NCI-H2196 (cell line): ENCODE measurements at regions not wholly inside any gene's neighbourhood (a gene's known extent, or its start where the extent isn't known, plus 50 kb on each side); places are given as distances from the start of the nearest gene placed in this dataset.

Source experiments
- DNase-seq: peaks from one replicate; lab custom pipeline; 2025; ENCODE audit not compliant: unreplicated experiment; lab: John Stamatoyannopoulos, UW

DNA sequence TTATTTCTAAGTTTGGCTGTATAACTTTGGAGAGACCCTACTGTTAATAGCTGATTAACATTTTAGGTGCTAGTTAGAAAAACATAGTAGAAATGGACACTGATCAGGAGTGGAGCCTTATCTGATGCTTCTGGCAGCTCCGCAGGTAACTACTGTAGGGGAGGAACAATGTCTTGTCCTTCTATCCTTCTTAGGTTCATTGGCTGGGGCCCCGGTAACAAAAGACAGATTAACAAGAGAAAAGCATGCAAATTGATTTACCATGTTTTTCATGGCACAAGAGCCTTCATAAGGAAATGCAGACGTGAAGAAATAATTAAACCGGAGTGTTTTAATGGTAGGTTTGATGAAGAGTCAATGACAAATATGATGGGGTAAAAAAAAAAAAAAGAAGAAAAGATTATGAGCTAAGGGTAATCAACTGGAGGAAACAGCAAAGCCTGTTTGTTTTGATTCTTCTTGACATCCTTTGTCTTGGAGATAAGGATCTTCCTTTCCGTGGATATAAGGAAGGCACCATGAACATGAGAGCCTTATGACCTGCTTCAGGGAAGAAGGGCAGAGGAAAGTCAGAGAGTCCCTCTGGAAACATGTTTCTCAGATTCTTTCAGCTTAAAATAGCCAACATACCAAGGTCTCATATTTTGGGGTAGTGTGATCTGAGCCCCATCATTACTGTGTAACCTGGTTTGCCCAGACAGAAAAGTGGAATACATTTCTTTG, 62.4 kb upstream of the GCFC2 start:
- no peak for DNase-seq

DNA sequence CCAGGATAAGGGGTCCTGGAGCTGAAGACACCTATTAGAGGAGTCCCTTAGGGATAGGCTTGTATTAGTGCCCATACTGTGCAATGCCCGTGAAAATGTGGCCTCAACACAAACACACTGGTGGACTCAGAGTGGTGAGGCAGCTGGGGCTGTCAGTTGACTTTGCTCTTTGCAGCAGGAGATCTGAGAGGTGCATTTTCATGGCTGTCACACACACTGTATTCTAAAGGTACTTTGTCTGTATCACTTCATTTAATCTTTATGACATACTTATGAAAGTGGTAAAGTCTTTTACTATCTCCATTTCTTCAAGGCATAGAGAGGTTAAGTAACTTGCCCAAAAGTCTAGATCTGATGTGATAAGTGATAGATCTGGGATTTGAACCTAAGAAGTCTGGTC, 55.1 kb upstream of the GCFC2 start:
- no peak for DNase-seq

DNA sequence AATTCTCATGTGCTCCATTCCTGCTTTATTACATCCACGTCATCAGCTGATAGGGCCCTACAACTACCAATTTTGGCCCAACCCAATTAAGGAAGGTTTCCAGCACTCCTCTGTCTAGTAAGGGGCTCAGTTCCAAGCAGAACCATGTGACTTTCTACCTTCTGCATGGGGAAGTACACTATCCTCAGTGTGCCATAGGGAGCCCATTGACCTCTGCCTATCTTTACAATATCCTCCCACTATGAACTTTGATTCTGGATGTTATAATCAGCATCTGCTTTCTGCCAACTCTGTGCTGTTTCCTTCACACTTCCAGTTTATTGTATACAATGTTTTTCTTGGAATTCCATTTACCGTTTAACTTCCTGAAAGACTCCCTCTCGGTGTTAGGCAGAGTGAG, 53.9 kb upstream of the GCFC2 start:
- no peak for DNase-seq
